ENCODE measurements at regions not wholly inside any gene's neighbourhood (a gene's known extent, or its start where the extent isn't known, plus 50 kb on each side); places are given as distances from the start of the nearest gene placed in this dataset.

GRCh38 chr6:15148356-15148946 lies 97.4 kb upstream of the JARID2 start:
- no peak for TF ChIP-seq PPARA (CRISPR knock-in tag; IDR thresholded peaks at IDR 0.05; ENCODE audit: borderline replicate concordance)
- TF ChIP-seq SNAI2 (CRISPR knock-in tag; IDR thresholded peaks at IDR 0.05), result no peak
- no peak for TF ChIP-seq ZNF70 (CRISPR knock-in tag; IDR thresholded peaks at IDR 0.05)
- TF ChIP-seq BACH2 (CRISPR knock-in tag; IDR thresholded peaks at IDR 0.05; ENCODE audit: borderline replicate concordance), result no peak
- TF ChIP-seq ISL1 (CRISPR knock-in tag; IDR thresholded peaks at IDR 0.05), result no peak
- no peak for TF ChIP-seq CSDC2 (CRISPR knock-in tag; IDR thresholded peaks at IDR 0.05)
- no peak for TF ChIP-seq ZFP30 (CRISPR knock-in tag; IDR thresholded peaks at IDR 0.05)
- TF ChIP-seq TCF4 (CRISPR knock-in tag; IDR thresholded peaks at IDR 0.05; ENCODE audit: borderline replicate concordance), result no peak
- no peak for TF ChIP-seq PATZ1 (CRISPR knock-in tag; IDR thresholded peaks at IDR 0.05; ENCODE audit: borderline replicate concordance)
